K562 (cell line): ENCODE measurements at regions not wholly inside any gene's neighbourhood (a gene's known extent, or its start where the extent isn't known, plus 50 kb on each side); places are given as distances from the start of the nearest gene placed in this dataset.

Experiments
- BRCA1 ChIP-seq, 2 experiments: fragments of 450-650 bp in 1 of 2; sonication (generic) in 1 of 2; formaldehyde crosslinking in 1 of 2; IDR thresholded peaks; 2 replicates each; pipeline versions ENCODE4 v1.5.0 to v1.6.1; 2017 to 2020; ENCODE audit warnings: mild to moderate bottlenecking in 1 of 2, missing genetic modification reagents in 1 of 2
- CREB1 ChIP-seq, 2 experiments: sonication (generic) in 1 of 2; formaldehyde crosslinking in 1 of 2; IDR thresholded peaks; 2 replicates each; pipeline versions ENCODE4 v1.6.1 to v1.8.0; 2012 to 2022; ENCODE audit warnings: inconsistent platforms in 1 of 2, mild to moderate bottlenecking in 1 of 2, missing genetic modification reagents in 1 of 2, moderate library complexity in 1 of 2
- DNMT1 ChIP-seq: fragments of 450-650 bp; IDR thresholded peaks from 2 replicates; pipeline ENCODE4 v1.6.1; 2016; ENCODE audit warnings: antibody characterized with exemption, mild to moderate bottlenecking
- E2F5 ChIP-seq: sonication (generic); formaldehyde crosslinking; IDR thresholded peaks from 2 replicates; pipeline ENCODE4 v1.8.0; 2022; ENCODE audit warnings: mild to moderate bottlenecking, missing genetic modification reagents
- POLR2AphosphoS5 ChIP-seq: IDR thresholded peaks from 2 replicates; pipeline ENCODE4 v1.6.1; 2011; ENCODE audit warnings: mild to moderate bottlenecking, low read depth, low read length, moderate library complexity; ENCODE audit not compliant: control insufficient read depth, insufficient read depth
- PTBP1 ChIP-seq: fragments of 200-400 bp; formaldehyde crosslinking; IDR thresholded peaks from 2 replicates; pipeline ENCODE4 v1.6.1; 2017; ENCODE audit warnings: low read depth, low read length
- SIN3A ChIP-seq, 2 experiments: fragments of 150-350 bp in 1 of 2; IDR thresholded peaks; 2 replicates each; pipeline ENCODE4 v1.6.1; 2011 to 2016; ENCODE audit warnings: borderline replicate concordance in 2 of 2, low read depth in 2 of 2, low read length in 2 of 2, mild to moderate bottlenecking in 2 of 2, moderate library complexity in 2 of 2; ENCODE audit not compliant: control insufficient read depth in 1 of 2
- SMARCB1 ChIP-seq: IDR thresholded peaks from 2 replicates; pipeline ENCODE4 v1.6.1; 2011; ENCODE audit warnings: improper control_type of control experiment, low read depth; ENCODE audit not compliant: insufficient read length
- ZNF316 ChIP-seq: fragments of 450-650 bp; IDR thresholded peaks from 2 replicates; pipeline ENCODE4 v1.6.1; 2016

DNA sequence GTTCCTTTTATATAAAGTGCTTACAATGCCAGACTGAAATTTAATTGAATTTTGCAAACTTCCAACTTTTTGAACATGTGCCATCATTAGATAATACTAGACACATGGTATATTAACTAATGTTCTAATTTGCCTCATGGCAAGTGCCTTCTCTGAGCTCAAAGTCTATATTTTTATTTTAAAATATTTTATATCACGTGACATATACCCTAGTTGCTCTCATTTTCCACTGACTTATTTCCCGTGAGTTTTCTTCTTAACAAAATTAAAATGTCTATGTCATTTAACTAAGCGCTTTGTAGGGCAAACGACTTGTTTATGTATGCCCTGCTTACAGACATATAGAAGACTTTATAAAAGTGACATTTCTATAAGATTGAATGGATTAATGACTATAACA lies 509.6 kb upstream of the SYT4 start:
- TF ChIP-seq SIN3A (IDR thresholded peaks at IDR 0.05; ENCODE audit: borderline replicate concordance in 2 of 2, control insufficient read depth in 1 of 2, low read depth in 2 of 2, low read length in 2 of 2): no peak
- no peak for TF ChIP-seq E2F5 (CRISPR knock-in tag)
- no peak for TF ChIP-seq CREB1 (IDR thresholded peaks at IDR 0.05)
- no peak for TF ChIP-seq CREB1 (CRISPR knock-in tag; IDR thresholded peaks at IDR 0.05)
- no peak for TF ChIP-seq SMARCB1
- no peak for TF ChIP-seq ZNF316
- no peak for TF ChIP-seq DNMT1
- no peak for TF ChIP-seq POLR2AphosphoS5
- TF ChIP-seq BRCA1 (IDR thresholded peaks at IDR 0.05): no peak
- TF ChIP-seq BRCA1 (CRISPR knock-in tag; IDR thresholded peaks at IDR 0.05): no peak
- no peak for TF ChIP-seq PTBP1
